DOHH2 (cell line): ENCODE measurements at regions not wholly inside any gene's neighbourhood (a gene's known extent, or its start where the extent isn't known, plus 50 kb on each side); places are given as distances from the start of the nearest gene placed in this dataset.

Experiments
- CTCF ChIP-seq: fragments of 200-600 bp; sonication (generic); IDR thresholded peaks from one replicate; pipeline ENCODE4 v1.5.1; 2014; ENCODE audit warnings: antibody characterized with exemption, mild to moderate bottlenecking, low read depth, low read length; ENCODE audit not compliant: poor library complexity, severe bottlenecking
- EZH2phosphoT487 ChIP-seq: fragments of 200-600 bp; sonication (generic); IDR thresholded peaks from 2 replicates; pipeline ENCODE4 v1.6.1; 2017; ENCODE audit warnings: borderline replicate concordance, mild to moderate bottlenecking, antibody characterized with exemption, low read length, moderate library complexity, mixed read lengths

GRCh38 chr17:72424505-72425117, 303.8 kb downstream of the SOX9 start:
- TF ChIP-seq EZH2phosphoT487 (no peak), CTCF (no peak)
